GM21390 (cell line): ENCODE measurements at regions not wholly inside any gene's neighbourhood (a gene's known extent, or its start where the extent isn't known, plus 50 kb on each side); places are given as distances from the start of the nearest gene placed in this dataset.

Experiments used
- ATAC-seq: cut with Tn5 transposase; IDR thresholded peaks from one replicate; pipeline ENCODE4 v1.9.1; 2021; ENCODE audit not compliant: unreplicated experiment

DNA sequence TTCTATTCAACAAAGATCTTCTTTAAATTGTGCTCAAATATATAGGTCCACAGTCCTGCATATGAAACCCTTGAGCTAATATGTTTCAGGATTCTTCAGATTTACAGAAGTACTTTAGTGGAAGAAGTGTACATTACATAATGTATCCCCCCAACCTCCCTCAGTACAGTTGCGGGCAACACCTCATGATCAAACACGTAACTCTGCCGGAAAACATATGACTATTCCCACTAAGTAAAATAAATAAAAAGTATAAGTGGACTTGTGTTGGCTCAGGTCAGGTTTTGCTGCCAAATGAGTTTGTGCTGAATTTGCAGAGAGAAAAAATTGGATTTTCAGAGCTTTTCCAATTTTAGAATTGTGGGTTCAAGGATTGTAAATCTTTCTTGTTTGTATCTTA lies 267.6 kb upstream of the MDFIC2 start:
- no peak for ATAC-seq

GRCh38 chr3:70571696-70572095 lies 259.3 kb upstream of the MDFIC2 start:
- no peak for ATAC-seq

DNA sequence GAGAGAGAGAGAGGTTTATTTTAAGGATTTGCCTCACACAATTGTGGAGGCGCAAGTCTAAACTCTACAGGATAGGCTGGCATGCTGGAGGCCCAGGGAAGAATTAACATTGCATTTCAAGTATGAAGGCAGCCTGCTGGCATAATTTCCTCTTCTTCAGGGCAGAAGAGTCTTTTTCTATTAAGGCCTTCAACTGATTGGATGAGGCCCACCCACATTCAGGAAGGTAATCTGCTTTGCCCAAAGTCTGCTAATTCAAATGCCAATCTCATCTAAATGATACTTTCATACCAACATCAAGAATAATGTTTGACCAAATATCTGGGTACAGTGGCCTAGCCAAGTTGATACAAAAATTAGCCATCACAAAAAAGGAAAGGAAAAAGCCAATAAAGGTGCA lies 258.1 kb upstream of the MDFIC2 start:
- no peak for ATAC-seq

DNA sequence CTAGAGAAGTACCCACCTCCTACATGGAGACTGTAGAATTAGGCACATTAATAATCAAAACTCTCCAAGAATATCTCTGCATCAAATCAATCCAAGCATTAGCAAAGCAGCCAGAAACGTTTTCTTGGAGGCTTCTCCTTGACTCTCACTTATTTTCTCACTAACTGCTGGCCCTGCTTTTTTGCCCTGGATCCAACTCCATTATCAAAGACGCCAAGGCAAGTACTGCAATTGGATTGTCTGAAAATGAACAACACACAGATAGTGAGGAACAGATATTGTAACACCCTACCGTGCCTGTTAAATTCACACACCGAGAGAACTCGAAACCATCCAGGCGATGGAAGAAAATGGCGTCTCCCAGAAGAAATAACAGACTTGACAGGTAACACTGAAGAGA lies 256.2 kb upstream of the MDFIC2 start:
- no peak for ATAC-seq

DNA sequence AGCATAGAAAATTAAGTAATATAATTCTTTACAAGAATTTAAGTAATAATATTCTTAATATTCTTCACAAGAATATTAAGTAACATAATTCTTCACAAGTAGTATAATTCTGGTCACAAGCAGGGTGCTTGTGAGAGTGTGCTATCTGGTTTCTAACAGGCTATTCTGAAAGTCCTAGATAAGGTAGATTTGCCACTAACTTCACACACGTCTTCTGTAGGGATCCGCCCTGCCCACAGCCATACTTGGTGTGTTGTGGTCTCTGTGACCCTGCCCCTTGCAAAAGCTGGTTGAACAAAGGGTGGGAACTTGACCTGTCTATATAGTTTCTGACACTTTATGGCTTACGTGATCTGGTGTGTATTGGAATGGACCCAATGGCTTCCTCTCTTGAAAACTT lies 253.4 kb upstream of the MDFIC2 start:
- no peak for ATAC-seq

GRCh38 chr3:70564552-70564951 lies 252.1 kb upstream of the MDFIC2 start:
- ATAC-seq = no peak

GRCh38 chr3:70561796-70562195 lies 249.4 kb upstream of the MDFIC2 start:
- ATAC-seq = no peak

GRCh38 chr3:70558956-70559355 lies 246.5 kb upstream of the MDFIC2 start:
- no peak for ATAC-seq

- ATAC-seq = no peak
Measured at GRCh38 chr3:70557976-70558375, 245.5 kb upstream of the MDFIC2 start.

- no peak for ATAC-seq
Measured at GRCh38 chr3:70556056-70556455, 243.6 kb upstream of the MDFIC2 start.

- ATAC-seq = no peak
Measured at GRCh38 chr3:70554170-70554569, 241.7 kb upstream of the MDFIC2 start.

DNA sequence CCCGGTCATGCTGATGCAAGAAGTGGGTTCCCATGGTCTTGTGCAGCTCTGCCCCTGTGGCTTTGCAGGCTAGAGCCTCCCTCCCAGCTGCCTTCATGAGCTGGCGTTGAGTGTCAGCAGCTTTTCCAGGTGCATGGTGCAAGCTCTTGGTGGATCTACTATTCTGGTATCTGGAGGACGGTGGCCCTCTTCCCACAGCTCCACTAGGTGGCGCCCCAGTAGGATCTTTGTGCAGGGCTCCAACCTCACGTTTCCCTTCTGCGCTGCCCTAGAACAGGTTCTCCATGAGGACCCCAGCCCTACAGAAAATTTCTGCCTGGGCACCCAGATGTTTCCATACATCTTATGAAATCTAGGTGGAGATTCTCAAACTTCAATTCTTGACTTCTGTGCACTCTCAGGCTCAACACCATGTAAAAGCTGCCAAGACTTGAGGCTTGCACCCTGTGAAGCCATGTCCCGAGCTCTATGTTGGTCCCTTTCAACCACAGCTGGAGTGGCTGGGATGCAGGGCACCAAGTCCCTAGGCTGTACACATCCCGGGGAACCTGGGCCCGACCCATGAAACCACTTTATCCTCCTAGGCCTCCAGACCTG lies 238.4 kb upstream of the MDFIC2 start:
- peak; percentile 94 for ATAC-seq

- ATAC-seq = no peak
Measured at GRCh38 chr3:70546679-70547078, 234.2 kb upstream of the MDFIC2 start.

GRCh38 chr3:70543493-70543892 lies 231.1 kb upstream of the MDFIC2 start:
- ATAC-seq = no peak

DNA sequence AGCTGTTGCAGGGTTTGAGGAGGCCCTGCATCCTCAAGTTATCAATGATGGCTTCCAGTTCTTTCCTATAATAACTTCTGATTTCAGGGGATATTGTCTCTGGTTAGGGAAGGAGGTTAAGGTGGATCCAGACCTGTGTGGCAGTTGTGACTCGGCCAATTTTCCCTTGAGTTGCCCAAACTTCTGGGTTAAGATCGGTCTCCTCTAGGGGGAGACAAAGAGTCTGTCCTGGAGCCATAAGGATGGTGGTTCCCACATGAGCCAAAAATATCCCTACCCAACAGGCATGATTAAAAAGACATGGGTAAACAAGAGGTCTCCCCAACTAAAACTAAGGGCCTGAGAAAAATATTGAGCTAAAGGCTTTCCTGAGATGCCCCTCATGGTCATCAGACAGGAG lies 227.5 kb upstream of the MDFIC2 start:
- ATAC-seq = no peak

DNA sequence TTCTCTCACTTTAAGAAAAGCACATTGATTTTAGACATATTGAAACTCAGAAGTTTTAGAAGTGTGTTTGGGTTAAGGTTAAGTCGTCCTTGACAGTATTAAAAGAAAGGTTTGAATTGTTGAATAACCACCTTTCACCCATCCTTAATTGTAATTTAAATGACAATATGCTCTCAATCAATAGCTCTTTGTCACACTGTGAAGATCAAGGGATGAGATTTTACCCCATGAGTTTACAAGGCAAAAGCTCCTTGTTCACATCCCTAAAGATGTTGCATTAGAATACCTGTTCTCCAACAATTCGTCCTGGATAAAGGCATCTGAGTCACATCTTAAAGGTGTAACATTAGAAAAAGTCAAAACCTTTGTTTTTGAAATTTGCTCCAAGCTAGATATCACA lies 220.4 kb upstream of the MDFIC2 start:
- no peak for ATAC-seq

DNA sequence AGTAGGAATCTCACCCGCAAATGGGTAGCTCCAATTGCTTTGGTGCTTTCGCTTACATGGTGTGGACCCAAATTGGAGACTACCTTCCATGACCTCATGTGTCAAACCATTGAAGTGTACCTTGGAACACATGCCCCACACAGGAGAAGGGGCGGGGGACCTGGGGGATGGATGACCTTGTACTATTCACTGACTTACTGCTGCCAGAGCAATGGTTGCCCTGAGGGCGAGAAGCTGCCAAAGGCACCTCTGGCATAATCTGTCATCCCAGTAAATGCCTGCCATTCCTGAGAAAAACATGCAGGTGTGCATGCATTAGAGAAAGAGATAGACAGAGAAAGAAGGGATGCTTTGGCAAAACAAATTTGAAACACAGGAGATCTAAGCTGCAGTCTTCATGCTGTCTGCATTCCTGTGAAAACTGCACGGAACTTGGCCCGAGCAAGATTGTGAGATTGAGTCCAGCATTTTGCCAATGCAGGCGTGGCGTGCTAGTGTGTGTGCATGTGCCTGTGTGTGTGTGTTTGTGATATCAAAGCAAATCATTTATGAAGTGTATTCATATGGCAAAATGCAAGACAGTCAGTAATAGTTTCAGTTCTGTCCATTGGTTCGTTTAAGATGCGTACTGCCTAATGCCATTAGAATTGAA lies 219.5 kb upstream of the MDFIC2 start:
- ATAC-seq = no peak

GRCh38 chr3:70531063-70531657 lies 218.7 kb upstream of the MDFIC2 start:
- ATAC-seq = no peak

GRCh38 chr3:70530626-70531025 lies 218.2 kb upstream of the MDFIC2 start:
- ATAC-seq = no peak

GRCh38 chr3:70527026-70527425 lies 214.6 kb upstream of the MDFIC2 start:
- ATAC-seq = no peak

DNA sequence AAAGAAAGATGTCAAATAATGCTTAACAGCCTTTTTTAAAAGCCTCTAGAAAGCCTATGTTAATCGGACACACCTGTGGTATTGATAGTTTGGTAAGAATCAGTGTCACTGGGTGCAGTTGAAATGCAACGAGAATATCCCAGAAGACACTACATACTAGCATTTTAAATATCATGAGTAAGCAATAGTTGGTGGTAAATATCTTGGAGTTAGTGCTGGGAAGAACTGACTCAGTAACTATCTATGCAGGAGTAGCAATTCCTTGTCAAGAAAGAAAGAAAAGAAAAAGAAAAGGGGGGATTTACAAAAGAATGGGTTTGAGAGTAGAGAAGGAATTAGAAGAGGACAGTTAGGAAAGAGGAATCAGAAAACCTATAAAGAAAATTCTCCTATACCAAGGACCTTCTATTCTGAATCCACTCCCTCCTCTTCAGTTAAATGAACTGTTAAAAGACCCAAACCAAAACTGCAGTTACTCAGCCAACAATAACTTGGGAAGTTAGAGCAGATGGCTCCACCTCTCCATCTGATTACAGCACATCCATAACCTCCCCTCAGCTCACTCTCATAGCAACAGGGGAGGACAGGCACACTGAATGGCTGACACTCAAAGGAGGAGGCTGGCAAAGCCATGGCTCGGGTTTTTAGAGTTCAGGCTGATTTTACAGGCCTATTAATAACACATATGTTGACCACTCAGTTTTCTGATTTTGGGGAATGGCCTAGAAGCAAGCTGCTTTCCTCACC lies 207.6 kb upstream of the MDFIC2 start:
- no peak for ATAC-seq

DNA sequence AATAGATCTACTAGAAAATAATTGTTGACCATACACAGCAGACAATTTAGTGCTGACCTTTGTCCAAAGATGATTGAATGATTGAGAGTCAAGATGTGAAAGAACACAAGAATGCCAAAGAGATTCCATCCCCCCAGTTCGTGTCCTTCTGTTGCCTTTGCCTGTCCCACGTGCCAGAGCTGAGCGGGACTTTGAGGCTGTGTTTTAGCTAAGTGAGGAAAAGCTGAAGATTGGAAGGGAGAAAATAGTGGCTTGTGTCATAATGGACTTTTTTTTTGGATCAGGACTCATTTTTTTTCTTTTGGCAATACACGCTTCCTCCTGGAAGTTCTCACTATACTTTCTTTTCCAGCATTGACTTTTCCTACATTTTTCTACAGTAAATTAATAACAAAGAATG lies 206.6 kb upstream of the MDFIC2 start:
- ATAC-seq = no peak
